Neural crest cell (in vitro differentiated cells): ENCODE measurements at regions not wholly inside any gene's neighbourhood (a gene's known extent, or its start where the extent isn't known, plus 50 kb on each side); places are given as distances from the start of the nearest gene placed in this dataset.

ENCODE experiments used
- DNase-seq: peaks from one replicate; pipeline ENCODE4 v3.0.0; 2021; ENCODE audit warnings: low read depth, mixed read lengths, low spot score
- H3K27ac Mint-ChIP-seq: one replicate; pipeline ENCODE4 v1.8.0; 2021; ENCODE audit warnings: mild to moderate bottlenecking, mixed read lengths; ENCODE audit not compliant: unreplicated experiment
- H3K27me3 Mint-ChIP-seq: 2 replicates; pipeline ENCODE4 v1.8.0; 2021; ENCODE audit warnings: low read depth, mild to moderate bottlenecking, mixed read lengths
- H3K36me3 Mint-ChIP-seq: 2 replicates; pipeline ENCODE4 v1.8.0; 2021; ENCODE audit warnings: low read depth, mild to moderate bottlenecking, mixed read lengths
- H3K4me1 Mint-ChIP-seq: 2 replicates; pipeline ENCODE4 v1.8.0; 2021; ENCODE audit warnings: mixed read lengths
- H3K4me3 Mint-ChIP-seq: one replicate; pipeline ENCODE4 v1.8.0; 2021; ENCODE audit warnings: mild to moderate bottlenecking, mixed read lengths
- H3K9me3 Mint-ChIP-seq: 2 replicates; pipeline ENCODE4 v1.8.0; 2021; ENCODE audit warnings: mixed read lengths
- CTCF ChIP-seq: fragments of 200-600 bp; sonication (generic); conservative IDR thresholded peaks from 2 replicates; pipeline ENCODE4 v1.5.0; 2021; ENCODE audit warnings: antibody characterized with exemption, mild to moderate bottlenecking

- TF ChIP-seq CTCF, result no peak
- Mint-ChIP-seq H3K4me1 (no peaks in the 10 kb centered on the region), H3K9me3 (peaks cover 7% of the 10 kb centered on the region), H3K27me3 (no peaks in the 10 kb centered on the region), H3K36me3 (no peaks in the 10 kb centered on the region), H3K4me3 (no peak overlapping the region), H3K27ac (no peak overlapping the region)
- no peak for DNase-seq
Measured at GRCh38 chr2:188797371-188797770, 176.8 kb upstream of the COL3A1 start.

GRCh38 chr2:188798159-188798558, 176.0 kb upstream of the COL3A1 start:
- H3K4me1 Mint-ChIP-seq, result no peaks in the 10 kb centered on the region
- no peak overlapping the region for H3K27ac Mint-ChIP-seq
- H3K27me3 Mint-ChIP-seq, result no peaks in the 10 kb centered on the region
- no peak overlapping the region for H3K4me3 Mint-ChIP-seq
- TF ChIP-seq CTCF, result no peak
- peaks cover 7% of the 10 kb centered on the region for H3K9me3 Mint-ChIP-seq
- no peak for DNase-seq
- no peaks in the 10 kb centered on the region for H3K36me3 Mint-ChIP-seq

- Mint-ChIP-seq H3K27ac (no peak overlapping the region), H3K27me3 (no peaks in the 10 kb centered on the region), H3K4me1 (no peaks in the 10 kb centered on the region), H3K36me3 (no peaks in the 10 kb centered on the region), H3K4me3 (no peak overlapping the region), H3K9me3 (peaks cover 15% of the 10 kb centered on the region)
- no peak for DNase-seq
- no peak for TF ChIP-seq CTCF
Measured at GRCh38 chr2:188805219-188805618, 169.0 kb upstream of the COL3A1 start.

GRCh38 chr2:188808947-188809355, 165.2 kb upstream of the COL3A1 start:
- H3K9me3 Mint-ChIP-seq, result peaks cover 6% of the 10 kb centered on the region
- H3K4me3 Mint-ChIP-seq, result no peak overlapping the region
- no peaks in the 10 kb centered on the region for H3K36me3 Mint-ChIP-seq
- no peaks in the 10 kb centered on the region for H3K4me1 Mint-ChIP-seq
- no peak for DNase-seq
- no peaks in the 10 kb centered on the region for H3K27me3 Mint-ChIP-seq
- TF ChIP-seq CTCF, result no peak
- no peak overlapping the region for H3K27ac Mint-ChIP-seq

GRCh38 chr2:188810586-188810985, 163.6 kb upstream of the COL3A1 start:
- H3K27me3 Mint-ChIP-seq, result no peaks in the 10 kb centered on the region
- H3K27ac Mint-ChIP-seq, result no peak overlapping the region
- DNase-seq, result no peak
- H3K4me3 Mint-ChIP-seq, result no peak overlapping the region
- H3K4me1 Mint-ChIP-seq, result no peaks in the 10 kb centered on the region
- no peaks in the 10 kb centered on the region for H3K36me3 Mint-ChIP-seq
- H3K9me3 Mint-ChIP-seq, result peaks cover 3% of the 10 kb centered on the region
- no peak for TF ChIP-seq CTCF

- Mint-ChIP-seq H3K4me1 (no peaks in the 10 kb centered on the region), H3K9me3 (peaks cover 3% of the 10 kb centered on the region), H3K27me3 (no peaks in the 10 kb centered on the region), H3K36me3 (no peaks in the 10 kb centered on the region), H3K27ac (no peak overlapping the region), H3K4me3 (no peak overlapping the region)
- no peak for DNase-seq
- no peak for TF ChIP-seq CTCF
Measured at GRCh38 chr2:188811522-188811921, 162.7 kb upstream of the COL3A1 start.
